BJ (cell line): ENCODE measurements at regions not wholly inside any gene's neighbourhood (a gene's known extent, or its start where the extent isn't known, plus 50 kb on each side); places are given as distances from the start of the nearest gene placed in this dataset.

ENCODE experiments used
- CTCF ChIA-PET: fragments of 350-600 bp; formaldehyde crosslinking; extraction: SDS; loops from one replicate; lab custom pipeline; 2021; ENCODE audit warnings: antibody characterized with exemption, inconsistent platforms; lab: Yijun Ruan, JAX
- POLR2A ChIA-PET: fragments of 300-600 bp; sonication (Branson Sonifier 250); formaldehyde crosslinking; extraction: SDS; loops from one replicate; lab custom pipeline; 2021; ENCODE audit warnings: antibody characterized with exemption; lab: Charles Lee
- DNase-seq: peaks from one replicate; pipeline ENCODE4 v3.0.0-alpha.2; 2011; ENCODE audit warnings: low read depth
- H3K27me3 ChIP-seq: 2 replicates; pipeline ENCODE4 v1.6.0; 2011; ENCODE audit warnings: low read length; ENCODE audit not compliant: control insufficient read depth, insufficient read depth
- H3K36me3 ChIP-seq: 2 replicates; pipeline ENCODE4 v1.5.1; 2011; ENCODE audit warnings: low read length; ENCODE audit not compliant: control insufficient read depth, insufficient read depth
- H3K4me3 ChIP-seq: 2 replicates; pipeline ENCODE4 v1.5.1; 2011; ENCODE audit warnings: low read depth, mild to moderate bottlenecking, control low read depth, low read length
- CTCF ChIP-seq: IDR thresholded peaks from 2 replicates; pipeline ENCODE4 v1.5.1; 2011; ENCODE audit warnings: low read depth, mild to moderate bottlenecking, control low read depth, inconsistent platforms, low read length, moderate library complexity; ENCODE audit not compliant: insufficient read depth

GRCh38 chr10:28199941-28200340 lies 102.9 kb downstream of the MPP7 start:
- no peaks in the 10 kb centered on the region for H3K36me3 ChIP-seq
- no peak for DNase-seq
- no peak overlapping the region for H3K4me3 ChIP-seq
- no peak for TF ChIP-seq CTCF
- ChIA-PET CTCF (interaction anchor here (0.9 kb wide), 1 partner anchor 21 kb away, joined by 3 read pairs; no protein-coding TSS in a partner anchor), POLR2A (no interaction called here)
- no peaks in the 10 kb centered on the region for H3K27me3 ChIP-seq

- no peak for TF ChIP-seq CTCF
- H3K4me3 ChIP-seq: no peak overlapping the region
Measured at GRCh38 chr10:28190196-28190595, 112.7 kb downstream of the MPP7 start.

GRCh38 chr10:28188526-28188925 lies 114.3 kb downstream of the MPP7 start:
- Histone ChIP-seq H3K4me3 (no peak overlapping the region), H3K27me3 (no peaks in the 10 kb centered on the region), H3K36me3 (no peaks in the 10 kb centered on the region)
- no peak for DNase-seq
- ChIA-PET POLR2A (no interaction called here), CTCF (interaction anchor here (0.5 to 1.6 kb wide), 2 partner anchors 13 to 64 kb away, joined by 3 to 4 read pairs; no protein-coding TSS in a partner anchor)
- TF ChIP-seq CTCF: no peak

More at GRCh38 chr10:28190196-28190595, 112.7 kb downstream of the MPP7 start:
- POLR2A ChIA-PET: no interaction called here
- DNase-seq: no peak
- H3K36me3 ChIP-seq: no peaks in the 10 kb centered on the region
- no peaks in the 10 kb centered on the region for H3K27me3 ChIP-seq
- CTCF ChIA-PET: interaction anchor here (0.6 kb wide), 1 partner anchor 51 kb away, joined by 3 read pairs; no protein-coding TSS in a partner anchor

- H3K36me3 ChIP-seq: no peaks in the 10 kb centered on the region
- no peak for TF ChIP-seq CTCF
- no peak overlapping the region for H3K4me3 ChIP-seq
- H3K27me3 ChIP-seq: no peaks in the 10 kb centered on the region
- CTCF ChIA-PET: interaction anchor here (1.6 kb wide), 1 partner anchor 14 kb away, joined by 4 read pairs; no protein-coding TSS in a partner anchor
- POLR2A ChIA-PET: no interaction called here
- no peak for DNase-seq
Measured at GRCh38 chr10:28186887-28187578, 115.8 kb downstream of the MPP7 start.

- POLR2A ChIA-PET: no interaction called here
- no peak for DNase-seq
- no peak overlapping the region for H3K4me3 ChIP-seq
- no peaks in the 10 kb centered on the region for H3K27me3 ChIP-seq
- H3K36me3 ChIP-seq: no peaks in the 10 kb centered on the region
- TF ChIP-seq CTCF: no peak
- CTCF ChIA-PET: no interaction called here
Measured at GRCh38 chr10:28186461-28186860, 116.4 kb downstream of the MPP7 start.
